HEK293 (cell line): ENCODE measurements at regions not wholly inside any gene's neighbourhood (a gene's known extent, or its start where the extent isn't known, plus 50 kb on each side); places are given as distances from the start of the nearest gene placed in this dataset.

Experiments used
- CTCF ChIA-PET: fragments of 350-600 bp; formaldehyde crosslinking; extraction: SDS; loops from one replicate; lab custom pipeline; 2021; ENCODE audit warnings: antibody characterized with exemption; lab: Yijun Ruan, JAX
- POLR2A ChIA-PET: fragments of 300-600 bp; formaldehyde crosslinking; extraction: SDS; loops from one replicate; lab custom pipeline; 2020; ENCODE audit warnings: antibody characterized with exemption, inconsistent platforms; lab: Yijun Ruan, JAX
- H3K27ac ChIP-seq: fragments of 200-500 bp; sonication (Bioruptor generic); 2 replicates; pipeline ENCODE4 v1.5.1; 2014; ENCODE audit warnings: low read depth, low read length, control low read depth, inconsistent platforms; ENCODE audit errors: extremely low read depth
- H3K36me3 ChIP-seq, 2 experiments: fragments of 200-500 bp in 1 of 2; sonication (Bioruptor generic) in 1 of 2; 1 replicate in 1 of 2; 2 replicates in 1 of 2; pipeline ENCODE4 v1.5.1; 2014 to 2017; ENCODE audit warnings: inconsistent platforms in 2 of 2, low read length in 2 of 2; ENCODE audit not compliant: control insufficient read depth in 2 of 2, insufficient read depth in 1 of 2
- H3K4me1 ChIP-seq: fragments of 200-500 bp; sonication (Bioruptor generic); 2 replicates; pipeline ENCODE4 v1.5.1; 2014; ENCODE audit warnings: mild to moderate bottlenecking, low read length, inconsistent platforms; ENCODE audit not compliant: control insufficient read depth, insufficient read depth
- H3K4me3 ChIP-seq: 2 replicates; pipeline ENCODE4 v1.5.1; 2011; ENCODE audit warnings: low read depth, mild to moderate bottlenecking, control low read depth, low read length, moderate library complexity
- H3K9me3 ChIP-seq: fragments of 200-500 bp; sonication (Bioruptor generic); 2 replicates; pipeline ENCODE4 v1.5.1; 2014; ENCODE audit warnings: low read depth, low read length, inconsistent platforms; ENCODE audit not compliant: control insufficient read depth, insufficient read depth
- AEBP2 ChIP-seq: fragments of 450-650 bp; formaldehyde crosslinking; IDR thresholded peaks from 2 replicates; pipeline ENCODE4 v1.5.1; 2016; ENCODE audit warnings: missing biosample characterization, missing genetic modification characterization, borderline replicate concordance
- GLI4 ChIP-seq: fragments of 450-650 bp; formaldehyde crosslinking; IDR thresholded peaks from 2 replicates; pipeline ENCODE4 v1.5.1; 2016; ENCODE audit warnings: missing biosample characterization, missing genetic modification characterization
- MZF1 ChIP-seq: fragments of 450-650 bp; formaldehyde crosslinking; IDR thresholded peaks from 2 replicates; pipeline ENCODE4 v1.5.1; 2017; ENCODE audit warnings: missing biosample characterization, missing genetic modification characterization, borderline replicate concordance
- SP2 ChIP-seq: fragments of 450-650 bp; formaldehyde crosslinking; IDR thresholded peaks from 2 replicates; pipeline ENCODE4 v1.5.1; 2016; ENCODE audit warnings: missing biosample characterization, missing genetic modification characterization
- WT1 ChIP-seq: fragments of 450-650 bp; formaldehyde crosslinking; IDR thresholded peaks from 2 replicates; pipeline ENCODE4 v1.5.1; 2016; ENCODE audit warnings: missing biosample characterization, missing genetic modification characterization
- ZFP69B ChIP-seq: fragments of 450-650 bp; formaldehyde crosslinking; IDR thresholded peaks from 2 replicates; pipeline ENCODE4 v1.5.1; 2016; ENCODE audit warnings: missing biosample characterization, missing genetic modification characterization
- ZNF10 ChIP-seq: fragments of 450-650 bp; formaldehyde crosslinking; IDR thresholded peaks from 2 replicates; pipeline ENCODE4 v1.5.1; 2017; ENCODE audit warnings: missing biosample characterization, missing genetic modification characterization
- ZNF140 ChIP-seq: fragments of 450-650 bp; formaldehyde crosslinking; IDR thresholded peaks from 2 replicates; pipeline ENCODE4 v1.5.1; 2016; ENCODE audit warnings: missing biosample characterization, missing genetic modification characterization
- ZNF223 ChIP-seq: fragments of 450-650 bp; formaldehyde crosslinking; IDR thresholded peaks from 2 replicates; pipeline ENCODE4 v1.5.1; 2016; ENCODE audit warnings: missing biosample characterization, missing genetic modification characterization
- ZNF26 ChIP-seq: fragments of 450-650 bp; formaldehyde crosslinking; IDR thresholded peaks from 2 replicates; pipeline ENCODE4 v1.5.1; 2016; ENCODE audit warnings: missing biosample characterization, missing genetic modification characterization
- ZNF391 ChIP-seq: fragments of 450-650 bp; formaldehyde crosslinking; IDR thresholded peaks from 2 replicates; pipeline ENCODE4 v1.5.1; 2016; ENCODE audit warnings: low read depth, missing biosample characterization, missing genetic modification characterization, borderline replicate concordance
- ZNF433 ChIP-seq: fragments of 450-650 bp; formaldehyde crosslinking; IDR thresholded peaks from 2 replicates; pipeline ENCODE4 v1.5.1; 2016; ENCODE audit warnings: missing biosample characterization, missing genetic modification characterization, low read depth
- ZNF473 ChIP-seq: fragments of 450-650 bp; formaldehyde crosslinking; IDR thresholded peaks from 2 replicates; pipeline ENCODE4 v1.5.1; 2017; ENCODE audit warnings: missing biosample characterization, missing genetic modification characterization
- ZNF514 ChIP-seq: fragments of 450-650 bp; formaldehyde crosslinking; IDR thresholded peaks from 2 replicates; pipeline ENCODE4 v1.5.1; 2016; ENCODE audit warnings: missing biosample characterization, missing genetic modification characterization
- ZNF580 ChIP-seq: fragments of 450-650 bp; formaldehyde crosslinking; IDR thresholded peaks from 2 replicates; pipeline ENCODE4 v1.5.1; 2016; ENCODE audit warnings: missing biosample characterization, missing genetic modification characterization
- ZNF629 ChIP-seq: fragments of 450-650 bp; formaldehyde crosslinking; IDR thresholded peaks from 2 replicates; pipeline ENCODE4 v1.5.1; 2017; ENCODE audit warnings: missing biosample characterization, missing genetic modification characterization
- ZNF704 ChIP-seq: fragments of 450-650 bp; formaldehyde crosslinking; IDR thresholded peaks from 2 replicates; pipeline ENCODE4 v1.5.1; 2016; ENCODE audit warnings: missing biosample characterization, missing genetic modification characterization
- ZNF776 ChIP-seq: fragments of 450-650 bp; formaldehyde crosslinking; IDR thresholded peaks from 2 replicates; pipeline ENCODE4 v1.5.0; 2017; ENCODE audit warnings: missing biosample characterization, missing genetic modification characterization, borderline replicate concordance
- ZNF785 ChIP-seq: fragments of 450-650 bp; formaldehyde crosslinking; IDR thresholded peaks from 2 replicates; pipeline ENCODE4 v1.5.1; 2016; ENCODE audit warnings: missing biosample characterization, missing genetic modification characterization
- ZNF830 ChIP-seq: fragments of 450-650 bp; IDR thresholded peaks from 2 replicates; pipeline ENCODE4 v1.5.0; 2018; ENCODE audit warnings: missing biosample characterization, missing genetic modification characterization, low read depth, mild to moderate bottlenecking, moderate library complexity
- TF ChIP-seq, protein P1 (sequence below): fragments of 450-650 bp; IDR thresholded peaks from 2 replicates; pipeline ENCODE4 v1.5.1; 2018; ENCODE audit warnings: missing biosample characterization, mild to moderate bottlenecking, missing genetic modification characterization

GRCh38 chr5:147057051-147057450 is 177.8 kb upstream of the STK32A start:
- H3K36me3 ChIP-seq, result no peaks in the 10 kb centered on the region
- no peak for TF ChIP-seq ZNF629 (tag by site-specific recombination)
- TF ChIP-seq ZNF433 (tag by site-specific recombination), result no peak
- no peak for TF ChIP-seq ZNF223 (tag by site-specific recombination)
- TF ChIP-seq MZF1, result no peak
- TF ChIP-seq ZNF10 (tag by site-specific recombination), result no peak
- POLR2A ChIA-PET, result no interaction called here
- no peak overlapping the region for H3K4me3 ChIP-seq
- no peaks in the 10 kb centered on the region for H3K4me1 ChIP-seq
- H3K9me3 ChIP-seq, result no peaks in the 10 kb centered on the region
- no peak overlapping the region for H3K27ac ChIP-seq
- CTCF ChIA-PET, result interaction anchor here (0.6 kb wide), 1 partner anchor 106 kb away, joined by 4 read pairs; no protein-coding TSS in a partner anchor

DNA sequence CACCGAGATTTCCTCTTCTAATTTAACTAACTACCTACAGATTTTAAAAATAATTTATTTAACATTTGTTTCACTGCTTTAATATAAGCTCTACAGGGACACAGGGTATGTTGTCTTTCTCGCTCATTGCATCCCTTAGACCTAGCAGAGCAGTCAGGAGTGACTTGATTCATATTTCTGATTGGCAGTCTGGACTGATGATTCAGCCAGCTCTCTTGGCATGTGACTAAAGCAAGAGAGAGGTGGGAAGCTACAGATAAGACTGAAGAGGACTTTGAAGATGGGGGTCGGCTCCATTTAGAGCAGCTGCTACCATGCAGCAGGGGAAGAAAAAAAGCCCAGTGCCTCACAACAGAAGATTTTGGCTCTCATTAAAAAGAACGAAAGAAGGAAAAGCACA is 173.4 kb upstream of the STK32A start:
- H3K9me3 ChIP-seq, result no peaks in the 10 kb centered on the region
- H3K4me3 ChIP-seq, result no peak overlapping the region
- no peaks in the 10 kb centered on the region for H3K36me3 ChIP-seq
- POLR2A ChIA-PET, result no interaction called here
- no peaks in the 10 kb centered on the region for H3K4me1 ChIP-seq
- no peak overlapping the region for H3K27ac ChIP-seq
- TF ChIP-seq ZNF26 (tag by site-specific recombination) (no peak), SP2 (no peak), ZNF704 (tag by site-specific recombination) (no peak), WT1 (no peak), ZNF514 (tag by site-specific recombination) (no peak), ZNF580 (tag by site-specific recombination) (no peak), ZNF776 (no peak)
- TF ChIP-seq, protein P1, sequence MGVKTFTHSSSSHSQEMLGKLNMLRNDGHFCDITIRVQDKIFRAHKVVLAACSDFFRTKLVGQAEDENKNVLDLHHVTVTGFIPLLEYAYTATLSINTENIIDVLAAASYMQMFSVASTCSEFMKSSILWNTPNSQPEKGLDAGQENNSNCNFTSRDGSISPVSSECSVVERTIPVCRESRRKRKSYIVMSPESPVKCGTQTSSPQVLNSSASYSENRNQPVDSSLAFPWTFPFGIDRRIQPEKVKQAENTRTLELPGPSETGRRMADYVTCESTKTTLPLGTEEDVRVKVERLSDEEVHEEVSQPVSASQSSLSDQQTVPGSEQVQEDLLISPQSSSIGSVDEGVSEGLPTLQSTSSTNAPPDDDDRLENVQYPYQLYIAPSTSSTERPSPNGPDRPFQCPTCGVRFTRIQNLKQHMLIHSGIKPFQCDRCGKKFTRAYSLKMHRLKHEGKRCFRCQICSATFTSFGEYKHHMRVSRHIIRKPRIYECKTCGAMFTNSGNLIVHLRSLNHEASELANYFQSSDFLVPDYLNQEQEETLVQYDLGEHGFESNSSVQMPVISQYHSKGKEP, result no peak
- CTCF ChIA-PET, result interaction anchor here (0.9 to 1.2 kb wide), 2 partner anchors 8 to 128 kb away, joined by 3 read pairs; no protein-coding TSS in a partner anchor

DNA sequence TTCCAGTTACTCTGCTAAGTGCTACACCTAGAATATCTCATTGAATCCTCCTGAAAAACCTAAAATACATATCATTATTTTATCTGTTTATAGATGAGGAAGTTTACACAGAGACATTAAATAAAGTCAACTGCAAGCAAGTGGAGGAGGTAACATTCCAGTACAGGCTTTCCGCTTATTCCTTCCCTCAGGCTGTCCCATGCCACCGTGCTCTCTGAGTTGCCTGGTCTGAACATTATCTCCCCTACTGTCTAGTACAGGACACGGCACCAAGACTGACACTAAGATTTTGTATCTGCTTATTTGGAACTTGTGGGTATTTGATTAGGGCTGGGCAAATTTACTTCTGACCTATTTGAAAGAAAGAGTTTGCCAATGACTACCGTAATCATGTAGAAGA is 172.4 kb upstream of the STK32A start:
- no peak overlapping the region for H3K4me3 ChIP-seq
- POLR2A ChIA-PET, result no interaction called here
- no peak for TF ChIP-seq ZFP69B
- no peak for TF ChIP-seq ZNF473 (tag by site-specific recombination)
- no peak for TF ChIP-seq ZNF785 (tag by site-specific recombination)
- TF ChIP-seq, all 188 proteins: peak for 0
- Histone ChIP-seq H3K27ac (no peak overlapping the region), H3K4me1 (no peaks in the 10 kb centered on the region), H3K36me3 (no peaks in the 10 kb centered on the region), H3K9me3 (no peaks in the 10 kb centered on the region)
- CTCF ChIA-PET, result no interaction called here

GRCh38 chr5:147063943-147064342 is 170.9 kb upstream of the STK32A start:
- CTCF ChIA-PET, result no interaction called here
- POLR2A ChIA-PET, result no interaction called here
- Histone ChIP-seq H3K4me1 (no peaks in the 10 kb centered on the region), H3K27ac (no peak overlapping the region), H3K36me3 (no peaks in the 10 kb centered on the region), H3K4me3 (no peak overlapping the region), H3K9me3 (no peaks in the 10 kb centered on the region)
- TF ChIP-seq ZNF391, result no peak
- TF ChIP-seq ZNF830 (tag by site-specific recombination), result no peak
- no peak for TF ChIP-seq AEBP2 (tag by site-specific recombination)
- no peak for TF ChIP-seq GLI4
- no peak for TF ChIP-seq ZNF140 (tag by site-specific recombination)
